ENCODE measurements at regions not wholly inside any gene's neighbourhood (a gene's known extent, or its start where the extent isn't known, plus 50 kb on each side); places are given as distances from the start of the nearest gene placed in this dataset.

- Histone ChIP-seq H3K9me3 (no peaks in the 10 kb centered on the region), H3K27me3 (no peaks in the 10 kb centered on the region), H3K36me3 (no peaks in the 10 kb centered on the region), H3K4me3 (no peak overlapping the region), H3K27ac (no peak overlapping the region), H3K4me1 (no peaks in the 10 kb centered on the region)
- DNase-seq (ENCODE audit: low spot score) = no peak
- no peak for TF ChIP-seq CTCF (IDR thresholded peaks at IDR 0.05)
Measured at GRCh38 chr1:79760531-79760930, 754.0 kb upstream of the ADGRL4 start.

- H3K4me3 ChIP-seq = no peak overlapping the region
- no peak for DNase-seq (ENCODE audit: low spot score)
- H3K9me3 ChIP-seq = no peaks in the 10 kb centered on the region
- no peak overlapping the region for H3K27ac ChIP-seq
- H3K36me3 ChIP-seq = no peaks in the 10 kb centered on the region
- H3K27me3 ChIP-seq = no peaks in the 10 kb centered on the region
- no peaks in the 10 kb centered on the region for H3K4me1 ChIP-seq
- no peak for TF ChIP-seq CTCF (IDR thresholded peaks at IDR 0.05)
Measured at GRCh38 chr1:79749607-79750006, 743.1 kb upstream of the ADGRL4 start.

- TF ChIP-seq CTCF (IDR thresholded peaks at IDR 0.05) = no peak
Measured at GRCh38 chr1:79745929-79746328, 739.4 kb upstream of the ADGRL4 start.

GRCh38 chr1:79744746-79745145, 738.2 kb upstream of the ADGRL4 start:
- no peak for DNase-seq (ENCODE audit: low spot score)
- TF ChIP-seq CTCF (IDR thresholded peaks at IDR 0.05) = no peak
- no peak overlapping the region for H3K4me3 ChIP-seq
- no peaks in the 10 kb centered on the region for H3K27me3 ChIP-seq
- H3K36me3 ChIP-seq = no peaks in the 10 kb centered on the region
- H3K4me1 ChIP-seq = no peaks in the 10 kb centered on the region
- no peak overlapping the region for H3K27ac ChIP-seq
- H3K9me3 ChIP-seq = no peaks in the 10 kb centered on the region

More at GRCh38 chr1:79745929-79746328, 739.4 kb upstream of the ADGRL4 start:
- Histone ChIP-seq H3K4me3 (no peak overlapping the region), H3K27ac (no peak overlapping the region), H3K4me1 (no peaks in the 10 kb centered on the region), H3K27me3 (no peaks in the 10 kb centered on the region), H3K9me3 (no peaks in the 10 kb centered on the region), H3K36me3 (no peaks in the 10 kb centered on the region)
- DNase-seq (ENCODE audit: low spot score) = no peak

- no peaks in the 10 kb centered on the region for H3K4me1 ChIP-seq
- H3K27me3 ChIP-seq = no peaks in the 10 kb centered on the region
- no peaks in the 10 kb centered on the region for H3K36me3 ChIP-seq
- TF ChIP-seq CTCF (IDR thresholded peaks at IDR 0.05) = no peak
- no peak for DNase-seq (ENCODE audit: low spot score)
- H3K4me3 ChIP-seq = no peak overlapping the region
- H3K9me3 ChIP-seq = no peaks in the 10 kb centered on the region
- no peak overlapping the region for H3K27ac ChIP-seq
Measured at GRCh38 chr1:79741720-79742421, 735.3 kb upstream of the ADGRL4 start.

GRCh38 chr1:79738101-79738500, 731.6 kb upstream of the ADGRL4 start:
- no peak for TF ChIP-seq CTCF (IDR thresholded peaks at IDR 0.05)
- Histone ChIP-seq H3K4me1 (no peaks in the 10 kb centered on the region), H3K36me3 (no peaks in the 10 kb centered on the region), H3K9me3 (no peaks in the 10 kb centered on the region), H3K27me3 (no peaks in the 10 kb centered on the region), H3K27ac (no peak overlapping the region), H3K4me3 (no peak overlapping the region)
- no peak for DNase-seq (ENCODE audit: low spot score)

Measured in right atrium auricular region (tissue), 2 donors.